Bronchial epithelial cell (primary cell): ENCODE measurements at regions not wholly inside any gene's neighbourhood (a gene's known extent, or its start where the extent isn't known, plus 50 kb on each side); places are given as distances from the start of the nearest gene placed in this dataset.

Source experiments
- DNase-seq: peaks from one replicate; pipeline ENCODE4 v3.0.0-alpha.2; 2010; ENCODE audit warnings: low read depth
- FAIRE-seq: peaks from 2 replicates; lab custom pipeline; 2011; peaks lifted over from hg19 to GRCh38; lab: Jason Lieb, UNC
- H3K27me3 ChIP-seq: 2 replicates; pipeline ENCODE4 v1.5.1; 2011; ENCODE audit warnings: low read length; ENCODE audit not compliant: control insufficient read depth, insufficient read depth
- H3K36me3 ChIP-seq: 2 replicates; pipeline ENCODE4 v1.5.1; 2011; ENCODE audit warnings: low read length; ENCODE audit not compliant: control insufficient read depth, insufficient read depth
- H3K4me3 ChIP-seq: 2 replicates; pipeline ENCODE4 v1.5.1; 2011; ENCODE audit warnings: mild to moderate bottlenecking, low read depth, low read length, control low read depth
- TF ChIP-seq, protein P1 (sequence below): IDR thresholded peaks from 2 replicates; pipeline ENCODE4 v1.5.1; 2011; ENCODE audit warnings: mild to moderate bottlenecking, moderate library complexity, low read length, control low read depth, inconsistent platforms; ENCODE audit not compliant: insufficient read depth, severe bottlenecking

DNA sequence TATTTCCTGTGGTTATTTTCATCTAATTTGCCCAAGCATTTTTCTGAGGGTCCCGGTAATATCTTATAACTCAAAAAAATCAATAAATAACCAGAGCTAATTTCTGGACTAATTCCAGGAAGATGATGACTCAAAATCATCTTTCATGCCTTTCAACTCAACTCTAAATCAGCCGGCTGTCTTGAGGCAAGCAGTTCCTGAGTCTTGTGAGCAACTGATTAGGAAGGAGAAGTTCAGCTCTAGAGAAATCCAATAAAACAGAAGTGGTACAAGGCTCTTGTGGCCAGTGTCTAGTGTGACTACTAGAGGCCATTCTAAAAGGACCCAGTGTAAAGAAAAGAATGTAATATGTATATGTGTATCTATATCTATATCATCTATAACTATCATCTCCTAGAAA lies 890.4 kb downstream of the TRIB2 start:
- Histone ChIP-seq H3K4me3 (no peak overlapping the region), H3K27me3 (no peaks in the 10 kb centered on the region), H3K36me3 (no peaks in the 10 kb centered on the region)
- FAIRE-seq (no peak), DNase-seq (no peak)
- TF ChIP-seq, protein P1, sequence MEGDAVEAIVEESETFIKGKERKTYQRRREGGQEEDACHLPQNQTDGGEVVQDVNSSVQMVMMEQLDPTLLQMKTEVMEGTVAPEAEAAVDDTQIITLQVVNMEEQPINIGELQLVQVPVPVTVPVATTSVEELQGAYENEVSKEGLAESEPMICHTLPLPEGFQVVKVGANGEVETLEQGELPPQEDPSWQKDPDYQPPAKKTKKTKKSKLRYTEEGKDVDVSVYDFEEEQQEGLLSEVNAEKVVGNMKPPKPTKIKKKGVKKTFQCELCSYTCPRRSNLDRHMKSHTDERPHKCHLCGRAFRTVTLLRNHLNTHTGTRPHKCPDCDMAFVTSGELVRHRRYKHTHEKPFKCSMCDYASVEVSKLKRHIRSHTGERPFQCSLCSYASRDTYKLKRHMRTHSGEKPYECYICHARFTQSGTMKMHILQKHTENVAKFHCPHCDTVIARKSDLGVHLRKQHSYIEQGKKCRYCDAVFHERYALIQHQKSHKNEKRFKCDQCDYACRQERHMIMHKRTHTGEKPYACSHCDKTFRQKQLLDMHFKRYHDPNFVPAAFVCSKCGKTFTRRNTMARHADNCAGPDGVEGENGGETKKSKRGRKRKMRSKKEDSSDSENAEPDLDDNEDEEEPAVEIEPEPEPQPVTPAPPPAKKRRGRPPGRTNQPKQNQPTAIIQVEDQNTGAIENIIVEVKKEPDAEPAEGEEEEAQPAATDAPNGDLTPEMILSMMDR, result no peak

DNA sequence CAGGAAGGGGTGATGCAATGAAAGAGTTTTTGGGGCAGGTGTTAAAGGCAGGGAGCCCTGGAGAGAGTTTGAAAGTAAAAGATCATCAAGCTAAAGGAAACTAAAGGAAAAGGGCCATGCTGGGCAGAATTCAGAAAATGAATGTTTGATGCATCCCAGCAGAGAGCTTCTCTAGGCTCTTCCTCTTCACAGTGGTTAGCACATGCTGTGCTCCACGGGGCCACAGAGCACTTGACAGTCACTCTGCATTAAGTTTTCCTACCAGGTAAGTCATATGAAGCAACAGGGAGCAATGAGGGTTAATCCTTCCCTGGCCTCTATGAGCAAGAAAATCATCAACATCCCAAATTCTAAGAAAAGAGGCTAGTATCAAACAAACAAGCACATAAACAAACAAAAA lies 895.2 kb downstream of the TRIB2 start:
- FAIRE-seq, result no peak

DNA sequence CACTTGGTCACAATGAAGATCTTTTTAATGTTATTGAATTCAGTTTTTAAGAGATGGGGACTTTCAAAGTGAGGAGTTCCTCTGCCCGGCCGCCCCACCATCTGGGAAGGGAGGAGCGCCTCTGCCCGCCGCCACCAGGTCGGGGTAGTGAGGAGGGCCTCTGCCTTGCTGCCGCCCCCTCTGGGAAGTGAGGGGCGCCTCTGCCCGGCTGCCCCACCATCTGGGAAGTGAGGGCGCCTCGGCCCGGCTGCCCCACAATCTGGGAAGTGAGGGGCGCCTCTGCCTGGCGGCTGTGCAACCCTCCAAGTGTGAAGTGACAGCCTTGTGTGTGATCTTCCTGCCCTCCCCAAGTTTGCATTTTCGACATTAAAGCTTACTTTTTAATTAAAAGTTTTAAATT lies 899.3 kb downstream of the TRIB2 start:
- Histone ChIP-seq H3K27me3 (no peaks in the 10 kb centered on the region), H3K4me3 (no peak overlapping the region), H3K36me3 (no peaks in the 10 kb centered on the region)
- DNase-seq (no peak), FAIRE-seq (no peak)
- TF ChIP-seq, protein P1, result no peak

More for the DNA sequence above, 895.2 kb downstream of the TRIB2 start:
- Histone ChIP-seq H3K27me3 (no peaks in the 10 kb centered on the region), H3K4me3 (no peak overlapping the region), H3K36me3 (no peaks in the 10 kb centered on the region)
- DNase-seq, result no peak
- TF ChIP-seq, protein P1, result no peak

- TF ChIP-seq, protein P1, result no peak
- no peaks in the 10 kb centered on the region for H3K27me3 ChIP-seq
- no peak overlapping the region for H3K4me3 ChIP-seq
- DNase-seq, result no peak
- no peaks in the 10 kb centered on the region for H3K36me3 ChIP-seq
- FAIRE-seq, result no peak
Observed at GRCh38 chr2:13616616-13617015, 899.9 kb downstream of the TRIB2 start.

- Histone ChIP-seq H3K4me3 (no peak overlapping the region), H3K36me3 (no peaks in the 10 kb centered on the region), H3K27me3 (no peaks in the 10 kb centered on the region)
- DNase-seq (no peak), FAIRE-seq (no peak)
- TF ChIP-seq, protein P1, result no peak
Observed at GRCh38 chr2:13628122-13628521, 911.4 kb downstream of the TRIB2 start.

DNA sequence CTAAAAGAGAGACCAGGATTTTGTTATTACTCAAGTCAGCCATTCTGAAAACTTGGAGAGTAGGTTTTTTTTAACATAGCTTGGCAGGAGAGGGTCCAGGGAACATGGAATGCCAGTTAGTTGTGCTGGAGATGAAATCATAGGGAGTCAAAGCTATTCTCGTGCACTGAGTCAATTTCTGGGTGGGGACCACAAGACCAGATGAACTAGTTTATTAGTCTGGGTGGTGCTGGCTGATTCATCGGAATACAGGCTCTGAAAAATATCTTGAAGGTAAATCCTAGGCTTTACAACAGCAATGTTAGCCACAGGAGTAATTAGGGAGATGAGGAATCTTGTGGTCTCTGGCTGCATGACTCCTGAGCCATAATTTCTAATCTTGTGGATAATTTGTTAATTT lies 921.4 kb downstream of the TRIB2 start:
- no peaks in the 10 kb centered on the region for H3K36me3 ChIP-seq
- DNase-seq, result peak; percentile 97
- TF ChIP-seq, protein P1, result no peak
- H3K4me3 ChIP-seq, result no peak overlapping the region
- no peaks in the 10 kb centered on the region for H3K27me3 ChIP-seq
- FAIRE-seq, result peak; percentile 13
